Gastrocnemius medialis (tissue), 4 donors: ENCODE measurements at regions not wholly inside any gene's neighbourhood (a gene's known extent, or its start where the extent isn't known, plus 50 kb on each side); places are given as distances from the start of the nearest gene placed in this dataset.

Experiments
- ATAC-seq, 2 donors: fragments of 150-250 bp; one replicate each; pipeline ENCODE4 v1.9.1; 2016
- DNase-seq, 2 donors: peaks; one replicate each; pipeline ENCODE4 v3.0.0-alpha.2; 2019
- H3K27ac ChIP-seq, 4 donors: fragments of 200-600 bp; sonication (generic); 1 replicate in 1 of 4; 2 replicates in 3 of 4; pipeline ENCODE4 v1.5.1; 2016 to 2018; ENCODE audit warnings: mild to moderate bottlenecking in 2 of 4, moderate library complexity in 1 of 4
- H3K27me3 ChIP-seq, 3 donors: fragments of 200-600 bp; sonication (generic) in 2 of 3; 1 replicate in 1 of 3; 2 replicates in 2 of 3; pipeline versions ENCODE4 v1.5.1 to v1.6.0; 2016 to 2019; ENCODE audit warnings: mild to moderate bottlenecking in 1 of 3, moderate library complexity in 1 of 3
- H3K36me3 ChIP-seq, 2 donors: fragments of 200-600 bp; sonication (generic) in 1 of 2; one replicate each; pipeline ENCODE4 v1.5.1; 2017 to 2018
- H3K4me1 ChIP-seq, 2 donors: fragments of 200-600 bp; sonication (generic) in 1 of 2; one replicate each; pipeline ENCODE4 v1.5.1; 2016 to 2017; ENCODE audit warnings: mild to moderate bottlenecking in 2 of 2
- H3K4me3 ChIP-seq, 4 donors: fragments of 200-600 bp; sonication (generic) in 3 of 4; 1 replicate in 1 of 4; 2 replicates in 3 of 4; pipeline ENCODE4 v1.5.1; 2016 to 2019; ENCODE audit warnings: mild to moderate bottlenecking in 2 of 4
- H3K9me3 ChIP-seq, 3 donors: fragments of 200-600 bp; sonication (generic) in 2 of 3; 1 replicate in 1 of 3; 2 replicates in 2 of 3; pipeline ENCODE4 v1.5.1; 2016 to 2019
- POLR2A ChIP-seq, 2 donors: fragments of 450-650 bp; IDR thresholded peaks; one replicate each; pipeline ENCODE4 v1.6.1; 2017; ENCODE audit warnings: antibody characterized with exemption in 2 of 2, mild to moderate bottlenecking in 2 of 2, moderate library complexity in 2 of 2
- in situ Hi-C, 4 donors: fragments of 200-750 bp; cut with MboI; loops; one replicate each; pipeline versions ENCODE4 v1.15.0 to v1.8.0; 2017; ENCODE audit warnings: low sequenced_read_pairs in 4 of 4
- intact Hi-C: fragments of 100-400 bp; cut with DNase I; formaldehyde crosslinking; loops from one replicate; pipeline ENCODE4 v1.15.1; 2023; ENCODE audit warnings: low total_unique reads
- TF ChIP-seq, protein P1 (sequence below), 5 experiments: fragments of 450-650 bp in 3 of 5; fragments of 200-600 bp in 2 of 5; sonication (generic) in 2 of 5; IDR thresholded peaks in 4 of 5; conservative IDR thresholded peaks in 1 of 5; 1 replicate in 4 of 5; 2 replicates in 1 of 5; pipeline ENCODE4 v1.5.1; 2016 to 2019; ENCODE audit warnings: antibody characterized with exemption in 5 of 5, mild to moderate bottlenecking in 3 of 5, moderate library complexity in 3 of 5

DNA sequence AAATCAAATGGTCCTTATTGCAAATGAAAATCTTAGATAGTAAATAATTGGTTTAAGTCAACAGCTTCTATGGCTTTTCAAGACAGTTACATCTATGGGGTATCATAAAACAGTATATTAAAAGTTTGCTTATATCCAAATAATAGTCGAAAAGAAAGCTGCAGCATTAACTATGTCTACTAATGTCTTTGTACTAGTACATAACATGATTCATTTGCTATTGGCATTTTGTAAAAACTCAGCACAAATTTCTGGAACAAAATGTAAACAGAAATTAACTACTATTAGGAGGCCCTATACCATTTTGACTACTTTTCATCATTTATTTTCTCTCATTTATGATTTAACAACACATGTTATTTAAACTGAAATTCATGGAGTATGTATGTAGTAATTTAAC, 1435.2 kb upstream of the PRR20A start:
- TF ChIP-seq, protein P1, sequence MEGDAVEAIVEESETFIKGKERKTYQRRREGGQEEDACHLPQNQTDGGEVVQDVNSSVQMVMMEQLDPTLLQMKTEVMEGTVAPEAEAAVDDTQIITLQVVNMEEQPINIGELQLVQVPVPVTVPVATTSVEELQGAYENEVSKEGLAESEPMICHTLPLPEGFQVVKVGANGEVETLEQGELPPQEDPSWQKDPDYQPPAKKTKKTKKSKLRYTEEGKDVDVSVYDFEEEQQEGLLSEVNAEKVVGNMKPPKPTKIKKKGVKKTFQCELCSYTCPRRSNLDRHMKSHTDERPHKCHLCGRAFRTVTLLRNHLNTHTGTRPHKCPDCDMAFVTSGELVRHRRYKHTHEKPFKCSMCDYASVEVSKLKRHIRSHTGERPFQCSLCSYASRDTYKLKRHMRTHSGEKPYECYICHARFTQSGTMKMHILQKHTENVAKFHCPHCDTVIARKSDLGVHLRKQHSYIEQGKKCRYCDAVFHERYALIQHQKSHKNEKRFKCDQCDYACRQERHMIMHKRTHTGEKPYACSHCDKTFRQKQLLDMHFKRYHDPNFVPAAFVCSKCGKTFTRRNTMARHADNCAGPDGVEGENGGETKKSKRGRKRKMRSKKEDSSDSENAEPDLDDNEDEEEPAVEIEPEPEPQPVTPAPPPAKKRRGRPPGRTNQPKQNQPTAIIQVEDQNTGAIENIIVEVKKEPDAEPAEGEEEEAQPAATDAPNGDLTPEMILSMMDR (IDR thresholded peaks at IDR 0.05 in 4 of 5, conservative IDR thresholded peaks at IDR 0.05 in 1 of 5) = no peak
- no peak for TF ChIP-seq POLR2A (IDR thresholded peaks at IDR 0.05)
- Histone ChIP-seq H3K27ac (no peak overlapping the region), H3K9me3 (no peaks in the 10 kb centered on the region), H3K4me1 (no peaks in the 10 kb centered on the region), H3K4me3 (no peak overlapping the region), H3K27me3 (no peaks in the 10 kb centered on the region), H3K36me3 (no peaks in the 10 kb centered on the region)
- in situ Hi-C loops = no loop called here
- no peak for DNase-seq
- no peak for ATAC-seq
- intact Hi-C loops = no loop called here

DNA sequence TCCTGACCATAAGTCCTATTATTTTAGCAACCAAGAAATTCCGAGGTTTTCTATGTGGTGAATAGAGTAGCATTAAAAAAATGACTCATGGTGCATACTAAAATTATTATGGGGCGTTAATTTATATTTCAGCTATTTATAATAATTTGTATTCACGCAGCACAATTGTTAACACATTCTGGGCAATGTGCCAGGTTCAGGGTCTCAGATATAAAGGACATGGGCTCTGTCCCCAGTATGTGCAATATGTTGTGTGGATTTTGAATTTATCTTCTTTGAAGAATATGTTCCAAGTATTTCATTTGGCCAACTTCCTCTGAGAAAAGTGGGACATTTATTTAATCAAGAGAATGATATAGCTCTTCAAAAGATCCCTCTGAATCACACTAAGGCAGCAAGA, 1434.7 kb upstream of the PRR20A start:
- no peaks in the 10 kb centered on the region for H3K36me3 ChIP-seq
- DNase-seq = no peak
- in situ Hi-C loops = no loop called here
- H3K4me1 ChIP-seq = no peaks in the 10 kb centered on the region
- TF ChIP-seq, protein P1 (IDR thresholded peaks at IDR 0.05 in 4 of 5, conservative IDR thresholded peaks at IDR 0.05 in 1 of 5) = no peak
- TF ChIP-seq POLR2A (IDR thresholded peaks at IDR 0.05) = no peak
- no peak overlapping the region for H3K27ac ChIP-seq
- H3K27me3 ChIP-seq = no peaks in the 10 kb centered on the region
- ATAC-seq = no peak
- intact Hi-C loops = no loop called here
- no peaks in the 10 kb centered on the region for H3K9me3 ChIP-seq
- no peak overlapping the region for H3K4me3 ChIP-seq

DNA sequence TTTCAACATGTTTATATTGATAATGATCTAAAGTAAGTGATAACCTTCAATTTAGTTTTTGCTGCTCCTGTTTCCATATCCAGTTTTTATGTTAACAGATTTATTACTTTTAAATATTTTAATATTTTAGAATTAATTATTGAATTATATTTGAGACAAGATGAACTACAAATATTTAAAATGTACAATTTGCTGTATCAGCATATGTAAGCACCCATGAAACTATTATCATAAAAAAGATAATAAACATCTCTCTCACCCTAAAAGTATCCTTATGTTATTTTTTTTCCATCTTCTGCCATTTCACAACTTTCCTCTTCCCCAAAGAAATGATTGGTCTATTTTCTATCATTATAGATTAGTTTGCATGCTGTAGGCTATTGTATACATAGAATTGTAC, 1426.6 kb upstream of the PRR20A start:
- in situ Hi-C loops (no loop called here), intact Hi-C loops (no loop called here)
- TF ChIP-seq, protein P1 (IDR thresholded peaks at IDR 0.05 in 4 of 5, conservative IDR thresholded peaks at IDR 0.05 in 1 of 5) = no peak
- no peak for TF ChIP-seq POLR2A (IDR thresholded peaks at IDR 0.05)
- DNase-seq (no peak), ATAC-seq (no peak)
- Histone ChIP-seq H3K27ac (no peak overlapping the region), H3K36me3 (no peaks in the 10 kb centered on the region), H3K27me3 (no peaks in the 10 kb centered on the region), H3K4me1 (no peaks in the 10 kb centered on the region), H3K4me3 (no peak overlapping the region), H3K9me3 (no peaks in the 10 kb centered on the region)

DNA sequence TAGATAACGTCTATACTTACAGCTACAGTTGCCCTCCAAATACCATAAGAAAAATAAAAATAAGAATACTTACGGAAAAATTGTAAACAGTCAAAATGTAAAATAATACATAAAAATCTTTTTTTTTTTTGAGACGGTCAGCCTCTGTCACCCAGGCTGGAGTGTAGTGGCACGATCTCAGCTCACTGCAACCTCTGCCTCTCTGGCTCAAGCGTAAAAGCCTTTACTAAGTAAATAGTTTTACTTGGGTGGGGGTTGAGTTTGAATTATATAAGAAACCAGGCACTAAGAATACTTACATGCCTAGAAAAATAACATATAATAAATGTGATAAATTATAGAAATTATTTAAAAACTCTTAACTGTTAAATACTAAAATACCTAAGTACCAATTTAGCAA, 1413.0 kb upstream of the PRR20A start:
- no peaks in the 10 kb centered on the region for H3K4me1 ChIP-seq
- intact Hi-C loops (no loop called here), in situ Hi-C loops (no loop called here)
- TF ChIP-seq, protein P1 (IDR thresholded peaks at IDR 0.05 in 4 of 5, conservative IDR thresholded peaks at IDR 0.05 in 1 of 5) = no peak
- no peak for TF ChIP-seq POLR2A (IDR thresholded peaks at IDR 0.05)
- H3K4me3 ChIP-seq = no peak overlapping the region
- ATAC-seq (no peak), DNase-seq (no peak)
- no peaks in the 10 kb centered on the region for H3K9me3 ChIP-seq
- no peaks in the 10 kb centered on the region for H3K36me3 ChIP-seq
- no peaks in the 10 kb centered on the region for H3K27me3 ChIP-seq
- H3K27ac ChIP-seq = no peak overlapping the region

DNA sequence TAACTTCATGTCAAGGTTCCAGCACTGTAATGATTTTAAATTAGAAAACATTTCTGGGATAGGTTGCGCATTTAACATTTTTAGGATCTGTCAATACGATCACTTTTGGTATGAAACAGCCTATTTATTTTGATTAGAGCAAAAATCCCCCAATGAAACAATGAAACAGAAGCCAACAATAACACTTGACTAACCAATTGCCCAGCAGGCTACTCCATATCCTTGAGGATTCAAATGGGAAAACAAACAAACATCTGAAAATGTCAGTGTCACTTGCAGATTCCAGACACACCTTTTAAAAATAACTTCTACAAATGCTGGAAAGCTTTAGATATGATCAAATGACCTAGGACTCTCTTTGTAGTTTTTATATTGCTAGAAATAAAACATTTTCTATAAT, 1412.5 kb upstream of the PRR20A start:
- no peak overlapping the region for H3K27ac ChIP-seq
- H3K9me3 ChIP-seq = no peaks in the 10 kb centered on the region
- ATAC-seq (no peak), DNase-seq (no peak)
- H3K4me3 ChIP-seq = no peak overlapping the region
- H3K27me3 ChIP-seq = no peaks in the 10 kb centered on the region
- in situ Hi-C loops (no loop called here), intact Hi-C loops (no loop called here)
- no peaks in the 10 kb centered on the region for H3K36me3 ChIP-seq
- H3K4me1 ChIP-seq = no peaks in the 10 kb centered on the region
- TF ChIP-seq, protein P1 (IDR thresholded peaks at IDR 0.05 in 4 of 5, conservative IDR thresholded peaks at IDR 0.05 in 1 of 5) = no peak
- no peak for TF ChIP-seq POLR2A (IDR thresholded peaks at IDR 0.05)
